ENCODE measurements at regions not wholly inside any gene's neighbourhood (a gene's known extent, or its start where the extent isn't known, plus 50 kb on each side); places are given as distances from the start of the nearest gene placed in this dataset.

DNA sequence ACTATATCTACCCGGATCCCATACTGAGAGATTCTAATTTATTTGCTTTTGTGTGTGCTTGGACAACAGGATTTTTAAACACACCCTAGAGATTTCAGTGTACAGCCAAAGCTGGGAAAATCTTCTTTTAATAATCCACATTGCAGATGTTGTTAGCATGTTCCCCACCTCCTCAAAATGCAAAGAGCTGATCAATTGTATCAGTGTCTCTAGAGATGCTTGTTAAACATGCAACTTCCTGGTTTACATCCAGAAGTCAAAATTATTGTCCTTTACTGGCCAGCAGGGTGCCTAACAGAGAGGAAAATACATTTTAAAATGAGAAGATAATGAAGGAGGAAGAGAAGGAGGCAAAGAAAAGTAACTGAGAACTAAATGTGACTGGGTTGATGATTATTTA, 793.3 kb downstream of the SEMA5A start:
- TF ChIP-seq CTCF (IDR thresholded peaks at IDR 0.05) (no peak), POLR2AphosphoS5 (IDR thresholded peaks at IDR 0.05) (no peak)
